ENCODE measurements at regions not wholly inside any gene's neighbourhood (a gene's known extent, or its start where the extent isn't known, plus 50 kb on each side); places are given as distances from the start of the nearest gene placed in this dataset.

- DNase-seq (ENCODE audit: low read depth) = no peak
Measured at GRCh38 chr5:105581988-105582690, 2019.5 kb upstream of the NUDT12 start.

GRCh38 chr5:105573575-105573974, 2011.0 kb upstream of the NUDT12 start:
- no peak for DNase-seq (ENCODE audit: low read depth)

- DNase-seq (ENCODE audit: low read depth) = no peak
Measured at GRCh38 chr5:105565531-105565930, 2002.9 kb upstream of the NUDT12 start.

GRCh38 chr5:105563842-105564241, 2001.3 kb upstream of the NUDT12 start:
- DNase-seq (ENCODE audit: low read depth) = no peak

GRCh38 chr5:105554568-105555169, 1992.1 kb upstream of the NUDT12 start:
- DNase-seq (ENCODE audit: low read depth) = peak; percentile 9

- DNase-seq (ENCODE audit: low read depth) = no peak
Measured at GRCh38 chr5:105544300-105544699, 1981.7 kb upstream of the NUDT12 start.

- no peak for DNase-seq (ENCODE audit: low read depth)
Measured at GRCh38 chr5:105536675-105537074, 1974.1 kb upstream of the NUDT12 start.

GRCh38 chr5:105530716-105531261, 1968.2 kb upstream of the NUDT12 start:
- no peak for DNase-seq (ENCODE audit: low read depth)

GRCh38 chr5:105529851-105530250, 1967.3 kb upstream of the NUDT12 start:
- no peak for DNase-seq (ENCODE audit: low read depth)

- DNase-seq (ENCODE audit: low read depth) = no peak
Measured at GRCh38 chr5:105508519-105508918, 1945.9 kb upstream of the NUDT12 start.

- no peak for DNase-seq (ENCODE audit: low read depth)
Measured at GRCh38 chr5:105506692-105507277, 1944.2 kb upstream of the NUDT12 start.

GRCh38 chr5:105503950-105504349, 1941.4 kb upstream of the NUDT12 start:
- DNase-seq (ENCODE audit: low read depth) = no peak

- no peak for DNase-seq (ENCODE audit: low read depth)
Measured at GRCh38 chr5:105501315-105501714, 1938.7 kb upstream of the NUDT12 start.

- no peak for DNase-seq (ENCODE audit: low read depth)
Measured at GRCh38 chr5:105475401-105475800, 1912.8 kb upstream of the NUDT12 start.

GRCh38 chr5:105462377-105462776, 1899.8 kb upstream of the NUDT12 start:
- no peak for DNase-seq (ENCODE audit: low read depth)

- DNase-seq (ENCODE audit: low read depth) = no peak
Measured at GRCh38 chr5:105460721-105461120, 1898.1 kb upstream of the NUDT12 start.

- no peak for DNase-seq (ENCODE audit: low read depth)
Measured at GRCh38 chr5:105453216-105453807, 1890.7 kb upstream of the NUDT12 start.

GRCh38 chr5:105448271-105448670, 1885.7 kb upstream of the NUDT12 start:
- no peak for DNase-seq (ENCODE audit: low read depth)

GRCh38 chr5:105430516-105430915, 1867.9 kb upstream of the NUDT12 start:
- no peak for DNase-seq (ENCODE audit: low read depth)

GRCh38 chr5:105428451-105429380, 1866.1 kb upstream of the NUDT12 start:
- DNase-seq (ENCODE audit: low read depth) = no peak

- no peak for DNase-seq (ENCODE audit: low read depth)
Measured at GRCh38 chr5:105414067-105414466, 1851.5 kb upstream of the NUDT12 start.
